ENCODE measurements at regions not wholly inside any gene's neighbourhood (a gene's known extent, or its start where the extent isn't known, plus 50 kb on each side); places are given as distances from the start of the nearest gene placed in this dataset.
"Not testable (repeated sequence)": the region's sequence is repeated elsewhere in the genome, so short reads cannot be mapped to it uniquely, and the experiment has no call there.

- no peak for DNase-seq (ENCODE audit: low spot score)
Measured at GRCh38 chr5:154546719-154547118, 68.7 kb upstream of the HAND1 start.

GRCh38 chr5:154544646-154545045, 66.6 kb upstream of the HAND1 start:
- no peak for DNase-seq (ENCODE audit: low spot score)

- DNase-seq (ENCODE audit: low spot score) = no peak
Measured at GRCh38 chr5:154543380-154543779, 65.4 kb upstream of the HAND1 start.

- no peak for DNase-seq (ENCODE audit: low spot score)
Measured at GRCh38 chr5:154542581-154542980, 64.6 kb upstream of the HAND1 start.

GRCh38 chr5:154542000-154542399, 64.0 kb upstream of the HAND1 start:
- DNase-seq (ENCODE audit: low spot score) = no peak

- no peak for DNase-seq (ENCODE audit: low spot score)
Measured at GRCh38 chr5:154541553-154541952, 63.5 kb upstream of the HAND1 start.

GRCh38 chr5:154540600-154540999, 62.6 kb upstream of the HAND1 start:
- DNase-seq (ENCODE audit: low spot score) = no peak

GRCh38 chr5:154538492-154538891, 60.5 kb upstream of the HAND1 start:
- no peak for DNase-seq (ENCODE audit: low spot score)

GRCh38 chr5:154536439-154536838, 58.4 kb upstream of the HAND1 start:
- not testable (repeated sequence) for DNase-seq (ENCODE audit: low spot score)

- no peak for DNase-seq (ENCODE audit: low spot score)
Measured at GRCh38 chr5:154535535-154535934, 57.5 kb upstream of the HAND1 start.

- DNase-seq (ENCODE audit: low spot score) = no peak
Measured at GRCh38 chr5:154534457-154535050, 56.5 kb upstream of the HAND1 start.

GRCh38 chr5:154529282-154529681, 51.3 kb upstream of the HAND1 start:
- DNase-seq (ENCODE audit: low spot score) = no peak

- no peak for DNase-seq (ENCODE audit: low spot score)
Measured at GRCh38 chr5:154528005-154528594, 50.1 kb upstream of the HAND1 start.

Data from left forelimb (tissue), 1 donor.